HuH-7 (cell line): ENCODE measurements at regions not wholly inside any gene's neighbourhood (a gene's known extent, or its start where the extent isn't known, plus 50 kb on each side); places are given as distances from the start of the nearest gene placed in this dataset.

ENCODE experiments used
- DNase-seq: peaks from one replicate; pipeline ENCODE4 v3.0.0; 2011; ENCODE audit warnings: low spot score

DNA sequence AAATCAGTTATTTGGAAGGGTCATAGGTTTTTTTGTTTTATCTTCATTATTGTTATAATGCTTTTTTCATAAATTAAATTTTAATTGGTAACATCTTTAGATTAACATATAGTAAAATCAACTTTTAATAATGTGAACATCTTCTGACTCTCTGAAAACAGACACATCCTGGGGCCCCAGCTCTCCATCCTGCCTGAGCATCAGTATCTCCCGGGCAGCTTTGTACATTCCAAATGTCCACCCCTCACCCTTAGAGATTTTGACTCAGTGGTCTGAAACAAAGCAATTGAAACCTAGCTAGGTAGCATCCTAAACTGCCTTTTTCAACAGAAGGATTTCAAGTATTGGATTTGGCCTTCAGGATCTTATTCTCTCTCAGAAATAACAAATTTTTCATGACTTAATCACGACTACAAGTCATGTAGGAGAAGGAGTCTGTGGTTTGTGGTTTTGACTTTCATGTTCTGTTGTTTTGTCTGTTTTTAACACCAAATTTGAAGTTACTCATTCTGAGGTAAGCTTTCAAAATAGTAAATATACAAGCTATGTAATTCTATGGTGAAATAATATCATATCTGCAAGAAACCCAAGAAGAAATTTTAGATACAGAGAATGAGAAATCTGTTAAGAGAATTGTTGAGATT is 147.3 kb upstream of the UBE2E2 start:
- no peak for DNase-seq

DNA sequence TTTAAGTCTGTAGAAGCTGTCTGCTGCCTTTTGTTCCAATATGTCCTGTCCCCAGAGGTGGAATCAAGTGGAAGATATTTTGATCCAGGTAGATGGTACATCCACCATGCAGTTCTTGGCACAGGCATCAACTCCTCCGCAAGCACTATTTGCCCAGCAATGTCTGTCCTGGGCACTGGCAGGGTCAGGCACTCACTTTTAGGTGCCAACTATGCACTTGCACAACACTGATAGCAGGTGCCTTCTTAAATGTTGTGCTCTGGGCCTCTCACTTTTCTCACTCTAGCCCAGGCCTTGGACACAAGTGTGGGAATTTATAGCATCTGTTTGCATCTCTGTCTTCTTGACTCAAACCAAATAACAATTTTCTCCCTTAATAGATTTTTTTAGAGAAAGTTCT is 140.5 kb upstream of the UBE2E2 start:
- DNase-seq = no peak

DNA sequence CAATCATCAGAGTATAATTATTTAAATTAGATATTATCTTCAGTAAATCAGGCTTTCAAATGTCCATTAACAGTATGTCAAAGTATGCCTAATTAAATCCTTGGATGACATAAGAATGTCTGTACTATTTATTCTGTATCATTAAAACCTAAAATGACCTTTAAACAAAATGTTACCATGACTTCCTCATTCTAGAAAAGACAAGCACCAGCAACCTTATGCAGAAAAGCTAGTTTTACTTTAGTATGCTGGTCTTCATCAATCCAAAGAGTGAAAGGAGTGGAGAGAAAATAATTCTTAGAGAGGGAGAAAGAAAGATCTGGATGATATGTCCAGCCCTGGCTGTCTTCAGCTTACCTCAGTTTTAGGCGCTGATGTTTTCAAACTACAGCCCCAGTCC is 140.1 kb upstream of the UBE2E2 start:
- DNase-seq = no peak

DNA sequence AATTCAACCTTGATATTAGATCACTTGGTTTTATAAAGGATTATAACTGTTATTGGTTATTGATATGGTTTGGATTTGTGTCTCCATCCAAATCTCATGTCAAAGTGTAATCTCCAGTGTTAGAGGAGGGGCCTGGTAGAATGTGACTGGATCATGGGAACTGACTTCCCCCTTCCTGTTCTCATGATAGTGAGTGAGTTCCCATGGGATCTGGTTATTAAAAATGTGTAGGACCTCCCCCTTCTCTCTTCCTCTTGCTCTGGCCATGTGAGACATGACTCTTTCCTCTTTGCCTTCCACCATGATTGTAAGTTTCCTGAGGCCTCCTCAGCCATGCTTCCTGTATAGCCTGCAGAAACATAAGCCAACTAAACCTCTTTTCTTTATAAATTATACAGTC is 136.0 kb upstream of the UBE2E2 start:
- DNase-seq = no peak

DNA sequence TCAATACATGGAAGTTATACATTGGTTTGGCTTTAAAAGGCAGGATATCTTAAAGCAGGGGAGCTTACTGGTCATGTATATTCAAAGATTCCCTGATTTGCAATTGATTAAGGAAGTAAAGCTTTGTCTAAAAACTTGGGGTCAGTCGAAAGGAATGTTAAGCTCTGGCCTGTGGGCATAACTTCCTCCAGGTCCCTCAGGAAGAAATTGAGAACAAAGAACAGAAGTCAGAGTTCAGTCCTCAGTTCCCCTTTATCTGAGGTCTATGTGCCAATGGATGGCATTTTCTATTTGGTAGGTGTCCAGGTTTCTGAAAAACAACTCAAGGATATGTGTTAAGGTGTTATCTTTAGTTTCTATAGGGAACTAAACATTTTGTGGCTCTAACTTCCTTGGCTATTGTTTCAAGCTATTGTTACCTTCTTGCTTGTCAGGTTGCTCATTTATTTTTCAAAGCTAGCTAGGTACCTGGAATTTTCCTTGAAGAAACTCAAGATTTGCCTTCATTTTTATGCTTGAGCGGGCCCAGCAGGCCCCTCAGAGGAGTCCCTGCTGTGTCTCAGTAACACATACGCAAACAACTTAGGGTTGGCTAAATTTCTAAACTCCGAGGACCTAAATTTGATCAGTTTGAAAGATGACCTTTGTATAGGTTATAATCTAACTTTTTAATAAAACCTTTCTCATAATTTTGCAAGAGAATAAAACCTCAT is 135.0 kb upstream of the UBE2E2 start:
- no peak for DNase-seq

DNA sequence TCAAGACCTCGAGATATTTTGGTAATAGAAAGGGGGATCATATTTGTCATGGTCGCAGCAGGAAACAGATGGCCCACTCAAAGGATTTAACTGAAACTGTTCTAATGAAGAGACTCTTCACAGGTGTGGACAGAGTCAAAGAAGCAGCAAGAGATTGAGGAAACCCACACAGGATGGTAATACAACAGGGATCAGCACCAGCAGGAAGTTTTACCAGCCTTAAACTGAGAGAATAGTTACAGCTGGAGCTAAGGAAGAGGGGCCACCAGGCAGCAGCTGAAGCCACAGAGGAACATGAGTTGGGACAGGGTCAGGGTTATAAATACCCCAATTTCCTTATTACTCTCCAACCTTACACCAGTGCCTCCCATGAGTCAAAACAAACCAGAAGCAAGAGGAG is 131.8 kb upstream of the UBE2E2 start:
- DNase-seq = no peak

DNA sequence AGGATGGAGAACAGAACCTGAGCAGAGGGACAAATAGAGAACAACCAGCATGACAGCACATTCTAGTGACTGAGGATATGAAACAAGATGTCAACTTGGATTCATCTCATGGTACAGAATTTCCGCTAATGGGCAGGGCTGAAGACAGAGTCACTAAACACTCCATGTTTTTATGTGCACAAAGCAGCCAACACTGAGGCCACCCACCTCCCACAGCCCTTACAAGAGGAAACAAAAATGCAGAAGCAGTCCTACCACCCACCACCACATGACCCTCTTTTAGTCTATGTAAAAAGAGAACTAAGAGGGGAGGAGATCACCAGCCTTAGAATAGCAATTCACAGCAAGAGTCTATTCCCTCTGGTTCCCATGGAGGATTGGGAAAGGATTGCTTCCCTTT is 131.4 kb upstream of the UBE2E2 start:
- no peak for DNase-seq

DNA sequence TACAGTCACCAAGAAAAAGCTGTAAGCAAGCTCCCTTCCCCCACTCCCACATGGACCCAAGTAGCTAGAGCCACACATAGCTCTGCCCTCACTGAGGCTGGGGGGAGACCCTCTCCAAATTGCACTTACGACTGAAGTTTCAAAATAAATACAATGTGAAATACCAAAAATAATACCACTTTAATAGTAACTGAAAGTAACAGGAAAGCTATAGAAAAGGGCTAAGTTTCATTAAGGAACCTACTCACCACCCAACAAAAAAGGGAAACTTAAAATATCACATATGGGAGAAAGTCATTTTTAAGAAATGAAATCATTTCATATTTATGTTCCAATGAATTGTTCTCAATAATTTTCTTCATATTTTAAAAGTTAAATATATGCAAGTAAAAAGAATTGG is 130.4 kb upstream of the UBE2E2 start:
- no peak for DNase-seq

DNA sequence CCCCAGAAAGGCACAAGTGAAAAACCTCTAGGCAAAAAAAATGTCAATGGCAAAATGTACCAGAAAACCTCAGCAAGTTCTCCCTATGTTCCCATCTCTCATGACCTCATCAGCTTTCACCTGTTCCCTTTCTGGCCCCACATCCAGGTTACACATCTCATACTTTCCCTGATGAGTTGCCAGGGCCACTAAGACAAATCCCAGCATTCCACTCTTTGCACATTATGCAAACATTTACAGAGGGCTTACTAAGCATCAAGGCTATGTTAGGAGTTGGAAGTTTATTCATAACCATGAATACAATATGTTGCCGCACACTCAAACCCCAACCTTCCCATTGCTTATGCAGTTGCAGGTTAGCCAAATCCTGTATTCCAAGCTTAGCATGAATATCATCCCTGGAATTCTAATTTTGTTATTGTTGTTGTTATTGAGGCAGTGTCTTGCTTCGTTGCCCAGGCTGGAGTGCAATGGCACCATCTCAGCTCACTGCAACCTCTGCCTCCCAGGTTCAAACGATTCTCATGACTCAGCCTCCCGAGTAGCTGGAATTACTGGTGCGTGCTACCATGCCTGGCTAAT is 129.3 kb upstream of the UBE2E2 start:
- no peak for DNase-seq

DNA sequence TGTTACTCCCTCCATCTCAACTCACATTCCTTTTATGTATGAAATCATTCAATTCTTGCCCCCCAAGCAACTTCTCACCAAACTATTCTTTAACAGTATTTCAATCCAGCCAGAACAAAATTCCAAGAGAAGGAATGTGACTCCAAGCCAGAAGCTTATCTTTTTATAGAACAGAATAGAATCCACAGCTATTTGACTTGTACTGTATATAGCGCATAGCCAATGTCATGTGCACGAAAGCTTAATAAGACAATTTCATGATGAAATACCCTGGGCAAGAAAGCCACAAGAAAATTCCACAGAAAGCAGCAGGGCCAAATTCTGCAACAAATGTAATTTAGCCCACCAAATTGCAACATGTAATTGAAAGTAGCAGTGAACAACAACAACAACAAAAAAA is 127.6 kb upstream of the UBE2E2 start:
- DNase-seq = no peak

DNA sequence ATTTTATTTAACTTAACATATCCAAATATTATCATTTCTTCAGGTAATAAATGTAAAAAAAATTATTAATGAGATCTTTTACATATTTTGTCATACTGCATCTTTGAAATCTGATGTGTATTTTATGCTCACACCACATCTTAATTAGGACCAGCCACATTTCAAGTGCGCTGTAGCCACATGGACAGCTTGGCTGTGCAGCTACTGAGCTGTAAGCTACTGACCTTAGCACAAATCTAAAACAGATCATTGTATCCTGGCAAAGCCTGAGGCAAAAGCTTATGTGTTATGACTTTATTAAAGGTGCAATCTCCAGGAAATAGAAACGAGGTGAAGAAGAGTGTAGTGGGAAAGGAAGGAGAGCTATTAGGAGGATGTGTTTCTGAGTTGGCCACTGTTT is 126.7 kb upstream of the UBE2E2 start:
- DNase-seq = no peak

DNA sequence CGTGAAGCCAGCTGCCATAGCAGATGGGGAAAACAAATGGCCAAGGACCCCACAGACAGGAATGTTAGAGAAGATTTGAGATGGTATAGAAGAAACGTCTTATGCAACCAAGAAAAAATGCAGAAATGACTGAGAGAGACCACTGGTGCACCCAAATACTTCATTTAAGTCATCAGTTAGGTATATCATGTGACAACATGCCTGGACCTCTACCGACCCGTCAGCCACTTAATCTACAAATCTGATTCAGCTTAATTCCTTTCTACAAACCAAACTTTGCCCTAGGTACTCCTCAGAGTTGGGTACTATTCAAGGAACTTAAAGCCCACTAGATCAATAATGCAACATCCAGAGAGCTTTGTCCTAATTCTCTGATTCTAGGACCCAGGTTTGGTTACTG is 126.0 kb upstream of the UBE2E2 start:
- no peak for DNase-seq

DNA sequence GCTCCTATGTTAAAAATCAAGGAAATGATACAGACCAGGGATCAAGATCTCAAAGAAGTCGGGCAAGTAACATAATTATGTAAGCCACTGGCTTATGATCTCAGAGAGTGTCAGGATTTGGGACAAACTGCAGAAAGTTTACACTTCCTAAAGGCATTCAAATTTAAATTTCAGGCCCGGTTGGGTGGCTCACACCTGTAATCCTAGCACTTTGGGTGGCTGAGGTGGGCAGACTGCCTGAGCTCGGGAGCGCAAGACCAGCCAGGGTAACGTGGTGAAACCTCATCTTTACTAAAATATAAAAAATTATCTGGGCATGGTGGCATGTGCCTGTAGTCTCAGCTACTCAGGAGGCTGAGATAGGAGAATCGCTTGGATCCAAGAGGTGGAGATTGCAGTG is 124.4 kb upstream of the UBE2E2 start:
- no peak for DNase-seq

DNA sequence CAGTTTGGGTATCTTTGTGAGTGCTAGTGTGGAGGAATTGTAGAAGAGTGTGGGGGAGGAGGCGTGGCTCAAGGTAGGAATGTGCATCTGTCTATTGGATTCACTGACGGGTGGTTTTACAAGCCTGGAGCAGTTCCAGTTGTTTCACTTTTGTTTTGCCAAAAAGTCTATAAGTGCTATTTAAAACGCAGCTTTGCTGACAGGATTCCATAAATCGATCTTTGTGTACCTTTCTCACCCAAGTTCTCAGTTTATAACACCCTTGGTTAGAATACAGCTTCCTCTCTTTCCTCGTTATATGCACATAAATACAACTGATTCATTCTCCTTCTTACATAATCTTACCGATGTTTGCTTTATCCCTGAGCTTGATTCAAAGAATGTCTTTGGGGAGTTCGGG is 123.2 kb upstream of the UBE2E2 start:
- DNase-seq = no peak

DNA sequence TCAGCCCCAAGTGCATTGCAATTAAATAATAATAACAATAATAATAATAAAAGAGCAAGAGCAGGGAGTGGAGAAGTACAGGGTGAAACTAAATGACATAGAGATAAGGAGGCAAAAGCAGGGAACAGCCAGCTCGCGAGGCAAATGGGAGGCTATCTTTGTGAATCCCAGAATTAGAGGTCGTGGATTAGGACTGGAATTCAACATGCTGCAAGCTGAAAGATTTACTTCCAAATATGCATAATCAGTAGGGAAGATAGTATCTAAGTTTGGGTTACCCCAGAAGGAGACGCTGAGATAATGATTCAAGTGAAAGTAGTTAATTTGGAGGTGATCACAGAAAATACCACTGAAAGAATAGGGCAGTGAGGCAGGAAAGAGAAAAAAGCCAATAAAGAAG is 119.4 kb upstream of the UBE2E2 start:
- no peak for DNase-seq

DNA sequence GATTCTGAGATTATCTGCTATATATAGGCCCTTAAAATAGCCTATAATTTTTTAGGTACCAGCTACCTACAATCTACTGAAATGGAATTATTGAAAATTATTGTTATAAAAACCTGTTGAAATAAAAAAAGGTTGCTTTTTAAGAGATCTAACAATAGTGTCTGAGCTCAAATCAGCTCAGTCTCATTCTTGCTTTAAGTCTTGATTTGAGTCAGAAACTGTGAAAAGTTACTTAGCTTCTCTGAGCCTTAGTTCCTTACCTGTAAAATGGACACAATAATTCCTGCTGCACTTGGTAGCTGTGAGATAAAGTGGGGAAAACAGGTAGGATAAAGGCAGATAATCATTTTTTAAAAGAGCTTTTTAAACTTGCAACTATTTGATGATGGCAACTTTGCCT is 118.8 kb upstream of the UBE2E2 start:
- no peak for DNase-seq

DNA sequence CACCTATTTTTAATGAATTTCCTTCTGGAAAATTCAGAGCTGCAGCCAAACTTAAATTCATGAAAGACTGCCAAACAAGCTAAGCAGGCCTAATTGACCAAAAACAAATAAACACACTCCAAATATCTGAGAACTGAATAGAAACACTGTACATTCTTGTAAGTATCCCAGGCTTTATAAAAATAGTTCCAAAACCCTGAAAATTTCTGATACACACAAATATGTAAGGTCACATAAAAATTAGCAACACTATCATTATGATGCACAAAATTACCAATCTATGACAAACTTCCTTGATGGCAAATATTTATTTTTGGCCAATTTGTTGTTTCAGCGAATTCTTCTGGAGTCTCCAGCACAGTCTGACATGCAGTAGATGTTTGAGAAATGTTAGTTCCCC is 117.9 kb upstream of the UBE2E2 start:
- no peak for DNase-seq

DNA sequence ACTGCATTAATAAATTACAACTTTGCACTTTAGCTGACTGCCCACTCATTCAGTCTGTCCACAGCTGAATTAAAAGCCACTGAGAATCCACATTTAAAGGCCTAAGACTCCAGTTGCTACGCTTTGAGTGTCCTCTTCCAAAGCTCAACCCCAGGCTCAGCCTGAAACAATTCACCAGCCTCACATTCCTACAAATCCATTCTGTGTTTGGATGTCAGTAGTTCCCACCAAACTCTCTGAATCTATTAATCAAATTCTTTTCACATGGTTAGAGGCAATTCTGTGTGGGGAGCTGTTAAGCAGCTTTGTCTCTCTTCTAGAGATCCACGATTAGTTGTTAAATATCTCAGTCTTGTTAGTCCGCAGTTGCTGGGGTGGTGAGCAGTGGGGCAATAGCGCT is 116.8 kb upstream of the UBE2E2 start:
- DNase-seq = no peak

DNA sequence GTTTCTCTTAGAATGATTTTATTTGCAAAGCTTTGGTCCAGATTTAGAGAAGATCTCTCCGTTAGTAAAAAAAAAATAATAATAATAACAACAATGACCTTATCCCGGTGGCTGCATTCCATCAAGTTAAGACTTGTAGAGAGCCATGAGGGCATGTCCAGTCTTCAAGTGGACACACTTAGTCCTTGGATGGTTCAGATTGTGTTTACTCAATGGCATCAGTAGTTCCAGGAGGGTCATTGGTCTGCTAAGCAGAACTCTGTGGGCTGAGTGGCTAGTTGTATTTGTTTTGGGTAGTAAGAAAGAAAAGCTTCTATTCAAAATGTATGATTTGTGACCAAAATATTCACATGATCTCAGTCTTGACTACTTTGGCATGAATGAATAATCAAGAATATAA is 116.3 kb upstream of the UBE2E2 start:
- DNase-seq = no peak

DNA sequence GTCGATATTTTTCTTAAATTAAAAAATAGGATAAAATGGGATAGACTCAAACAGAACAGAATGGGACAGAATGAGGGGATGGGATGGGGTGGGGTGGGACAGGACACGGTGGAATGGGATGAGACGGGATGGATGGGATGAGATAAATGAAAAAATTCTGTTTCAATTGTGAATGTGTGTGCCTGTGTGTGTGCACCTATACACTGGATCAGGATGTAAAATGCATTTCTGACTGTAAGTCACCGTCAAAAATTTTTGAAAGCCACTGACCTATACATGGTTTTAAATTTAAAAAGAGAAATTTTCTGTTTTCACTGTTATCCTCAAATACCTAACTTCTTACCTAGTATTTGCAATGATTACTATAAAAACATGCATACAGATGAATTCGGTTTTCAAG is 108.7 kb upstream of the UBE2E2 start:
- no peak for DNase-seq

DNA sequence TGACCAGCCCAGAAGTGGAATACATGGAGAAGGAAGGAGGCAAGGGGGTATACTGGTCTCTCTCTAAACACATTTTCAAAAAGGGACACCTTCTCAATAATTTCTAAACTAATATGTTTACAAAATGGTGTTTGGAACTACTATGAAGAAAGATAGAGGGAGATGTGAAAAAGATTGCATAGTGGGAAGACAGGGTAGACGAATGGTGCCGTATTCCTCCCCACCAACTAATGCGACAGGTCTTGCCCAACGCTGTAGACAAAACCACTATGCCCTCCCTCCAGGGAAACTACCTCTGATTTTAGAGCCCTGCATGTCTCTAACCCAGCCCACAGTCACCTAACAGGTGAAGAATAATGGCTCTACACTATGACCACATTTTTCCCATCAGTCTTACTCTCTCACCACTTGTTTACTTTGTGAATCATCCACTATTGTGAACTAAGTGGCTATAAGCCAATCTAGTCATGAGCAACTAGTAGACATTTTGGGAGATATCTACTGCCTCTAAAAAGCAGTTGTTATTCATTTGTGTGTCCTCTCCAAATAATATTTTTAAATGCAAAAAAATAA is 108.2 kb upstream of the UBE2E2 start:
- DNase-seq = no peak

DNA sequence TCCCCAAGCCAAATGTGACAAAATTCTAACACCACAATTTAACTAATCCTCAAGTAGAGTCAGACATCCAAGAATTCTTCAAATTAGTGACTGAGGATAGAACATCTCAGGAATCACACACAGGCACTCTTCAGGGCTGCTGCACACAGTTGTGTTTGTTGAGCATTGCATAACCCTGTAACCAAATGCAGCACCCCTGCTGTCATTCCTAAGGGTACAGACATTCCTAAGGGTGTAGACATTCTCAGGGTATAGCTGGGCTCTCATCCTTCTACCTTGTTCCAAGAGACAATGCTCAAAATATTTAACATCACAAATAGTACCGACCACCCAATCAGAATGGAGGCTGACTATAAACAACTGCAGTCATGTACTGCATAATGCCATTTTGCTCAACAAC is 107.1 kb upstream of the UBE2E2 start:
- DNase-seq = no peak

DNA sequence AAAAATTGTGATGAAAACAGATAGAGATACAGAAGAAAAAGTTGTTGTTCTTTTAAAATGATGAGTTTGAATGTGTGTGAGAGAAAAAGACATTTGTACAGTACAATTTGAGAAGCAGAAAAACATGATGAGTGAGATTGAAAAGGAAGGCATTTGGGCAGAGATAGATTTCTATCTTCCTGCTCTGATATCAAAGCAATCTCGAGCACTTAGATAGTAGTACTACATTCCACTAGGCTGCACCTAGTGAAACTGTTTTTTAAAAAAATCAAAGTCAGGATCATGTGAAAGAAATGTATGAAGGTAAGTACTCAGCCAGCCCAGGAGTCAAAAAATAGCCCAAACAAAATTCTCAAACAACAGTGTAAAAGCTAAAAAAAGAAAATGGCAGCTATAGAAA is 104.1 kb upstream of the UBE2E2 start:
- DNase-seq = no peak

DNA sequence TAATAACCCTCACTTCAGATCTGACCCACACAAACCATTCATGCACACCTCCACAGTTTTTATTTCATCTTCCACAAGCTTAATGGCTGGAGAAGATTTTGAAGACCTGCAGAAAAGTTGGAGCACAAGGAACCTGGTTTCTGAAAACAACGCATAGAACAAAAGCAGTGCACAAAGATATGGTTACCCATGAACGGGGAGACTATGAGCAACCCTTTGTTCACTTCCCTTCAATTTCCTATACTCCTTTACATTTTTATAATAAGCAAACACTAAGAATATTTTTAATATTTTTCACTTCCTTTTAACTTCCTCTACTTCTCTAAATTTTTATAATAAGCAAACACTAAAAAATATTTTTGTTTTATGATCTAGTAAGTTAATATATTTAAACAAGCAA is 103.5 kb upstream of the UBE2E2 start:
- no peak for DNase-seq
